Psoas muscle (tissue), 7 donors: ENCODE measurements at regions not wholly inside any gene's neighbourhood (a gene's known extent, or its start where the extent isn't known, plus 50 kb on each side); places are given as distances from the start of the nearest gene placed in this dataset.

Source experiments
- ATAC-seq, 4 donors: fragments of 200-7000 bp; cut with Tn5 transposase; one replicate each; pipeline ENCODE4 v1.9.1; 2020; ENCODE audit warnings: moderate library complexity in 3 of 4, mild to moderate bottlenecking in 2 of 4
- DNase-seq, 2 donors: peaks; one replicate each; pipeline ENCODE4 v3.0.0-alpha.2; 2020
- H3K27ac ChIP-seq: fragments of 200-600 bp; one replicate; pipeline ENCODE4 v1.8.0; 2022
- H3K27me3 ChIP-seq, 3 donors: fragments of 200-600 bp in 1 of 3; one replicate each; pipeline versions ENCODE4 v1.6.1 to v1.8.0; 2013 to 2022; ENCODE audit warnings: low read length in 2 of 3, mild to moderate bottlenecking in 2 of 3, moderate library complexity in 1 of 3; ENCODE audit not compliant: insufficient read depth in 3 of 3
- H3K36me3 ChIP-seq, 2 donors: fragments of 200-600 bp in 1 of 2; one replicate each; pipeline versions ENCODE4 v1.6.1 to v1.8.0; 2013 to 2022; ENCODE audit warnings: low read depth in 1 of 2, mild to moderate bottlenecking in 1 of 2, moderate library complexity in 1 of 2; ENCODE audit not compliant: insufficient read depth in 1 of 2
- H3K4me1 ChIP-seq: fragments of 200-600 bp; one replicate; pipeline ENCODE4 v1.8.0; 2022
- H3K4me3 ChIP-seq: fragments of 200-600 bp; one replicate; pipeline ENCODE4 v1.8.0; 2022; ENCODE audit warnings: mild to moderate bottlenecking
- H3K9me3 ChIP-seq: fragments of 200-600 bp; one replicate; pipeline ENCODE4 v1.8.0; 2022
- WGBS, 3 donors: extraction: QIAGEN DNeasy Blood & Tissue Kit; methylation state at CpG; one replicate each; pipeline versions ENCODE4 v1.1.6 to v1.1.7; 2013; 5-methylcytosine and 5-hydroxymethylcytosine counted together
- intact Hi-C, 2 donors: fragments of 100-400 bp; cut with DNase I; formaldehyde crosslinking; loops; one replicate each; pipeline versions ENCODE4 v1.11.0 to v1.14.2; 2022
- TF ChIP-seq, protein P1 (sequence below): fragments of 200-600 bp; IDR thresholded peaks from one replicate; pipeline ENCODE4 v1.8.0; 2022; ENCODE audit warnings: antibody characterized with exemption
- donor health status: healthy with polysubstance abuse.
- donor health status: DM: no; HTN: no; CAD: no; lungs with moderate emphysema.
- donor health status: Bipolar disorder and iron deficiency.
- donor health status: healthy.
- donor health status: DM: yes; HTN: yes; CAD: no.
- donor health status: DM: no; HTN: no; CAD: no.
- donor health status: DM: yes; HTN: yes; CAD: no.

DNA sequence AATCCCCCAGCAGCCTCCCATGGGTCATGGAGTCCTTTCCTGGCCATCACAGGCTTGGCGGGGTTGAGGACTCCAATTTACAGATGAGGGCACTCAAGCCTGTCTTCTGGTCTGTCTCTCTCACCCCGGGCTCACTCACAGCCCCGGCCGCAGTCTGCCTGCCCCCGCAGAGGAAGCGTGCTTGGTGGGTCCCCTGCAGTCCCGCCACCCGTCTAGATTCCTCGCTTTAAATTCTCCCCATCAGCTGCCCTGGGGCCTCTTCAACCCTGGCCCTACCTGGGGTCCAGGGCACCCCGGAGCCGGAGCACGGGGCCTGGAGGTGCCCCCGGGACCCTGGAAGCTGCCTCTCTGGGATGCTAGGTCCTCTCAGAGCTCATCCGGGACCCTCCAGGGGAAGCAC, 92.9 kb downstream of the ENGASE start:
- Histone ChIP-seq H3K27ac (no peak overlapping the region), H3K4me3 (no peak overlapping the region), H3K9me3 (no peaks in the 10 kb centered on the region), H3K27me3 (peaks cover 0 to 70% (median 8%) of the 10 kb centered on the region in 3 donors), H3K4me1 (no peaks in the 10 kb centered on the region), H3K36me3 (no peaks in the 10 kb centered on the region)
- no peak for ATAC-seq
- TF ChIP-seq, protein P1, sequence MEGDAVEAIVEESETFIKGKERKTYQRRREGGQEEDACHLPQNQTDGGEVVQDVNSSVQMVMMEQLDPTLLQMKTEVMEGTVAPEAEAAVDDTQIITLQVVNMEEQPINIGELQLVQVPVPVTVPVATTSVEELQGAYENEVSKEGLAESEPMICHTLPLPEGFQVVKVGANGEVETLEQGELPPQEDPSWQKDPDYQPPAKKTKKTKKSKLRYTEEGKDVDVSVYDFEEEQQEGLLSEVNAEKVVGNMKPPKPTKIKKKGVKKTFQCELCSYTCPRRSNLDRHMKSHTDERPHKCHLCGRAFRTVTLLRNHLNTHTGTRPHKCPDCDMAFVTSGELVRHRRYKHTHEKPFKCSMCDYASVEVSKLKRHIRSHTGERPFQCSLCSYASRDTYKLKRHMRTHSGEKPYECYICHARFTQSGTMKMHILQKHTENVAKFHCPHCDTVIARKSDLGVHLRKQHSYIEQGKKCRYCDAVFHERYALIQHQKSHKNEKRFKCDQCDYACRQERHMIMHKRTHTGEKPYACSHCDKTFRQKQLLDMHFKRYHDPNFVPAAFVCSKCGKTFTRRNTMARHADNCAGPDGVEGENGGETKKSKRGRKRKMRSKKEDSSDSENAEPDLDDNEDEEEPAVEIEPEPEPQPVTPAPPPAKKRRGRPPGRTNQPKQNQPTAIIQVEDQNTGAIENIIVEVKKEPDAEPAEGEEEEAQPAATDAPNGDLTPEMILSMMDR: no peak
- DNase-seq: no peak
- intact Hi-C loops: no loop called here
- WGBS, 3 donors: 72 to 86% (median 83%) methylated on average over 14 of the region's 14 CpGs

DNA sequence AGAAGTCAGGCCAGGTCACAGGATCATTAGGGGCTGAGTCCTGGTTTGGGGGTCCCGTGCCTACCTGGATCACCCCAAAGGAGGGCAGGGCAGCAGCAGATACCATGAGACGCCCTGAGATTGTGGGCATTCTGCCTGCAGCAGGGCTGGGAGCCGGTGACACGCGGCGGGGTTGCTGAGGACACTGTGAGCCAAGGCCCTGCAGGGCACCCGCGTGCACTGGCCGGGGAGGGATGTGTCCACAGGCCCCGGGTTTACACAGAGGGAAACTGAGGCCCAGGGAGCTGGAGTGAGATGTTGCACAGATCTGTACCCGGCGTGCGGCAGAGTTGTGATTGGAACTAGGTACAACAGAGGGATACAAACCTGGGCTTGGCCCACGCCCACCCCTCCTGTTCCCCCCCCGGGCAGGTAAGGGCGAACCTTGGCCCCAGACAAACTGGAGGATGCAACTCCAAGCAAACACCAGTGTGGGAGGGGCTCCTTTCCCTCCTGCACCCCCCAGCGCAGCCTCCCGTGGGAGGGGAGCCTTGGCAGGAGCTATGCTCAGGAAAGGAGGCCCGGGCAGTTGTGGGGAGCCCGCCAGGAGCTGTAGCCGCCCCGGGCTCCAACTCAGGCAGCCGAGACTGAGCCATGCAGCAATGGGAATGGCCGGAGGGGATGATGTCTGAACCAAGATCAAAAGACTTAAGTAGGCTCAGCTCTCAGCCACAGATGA, 91.3 kb downstream of the ENGASE start:
- ATAC-seq (no peak), DNase-seq (no peak)
- H3K27me3 ChIP-seq: peaks cover 0 to 78% (median 8%) of the 10 kb centered on the region in 3 donors
- H3K27ac ChIP-seq: no peak overlapping the region
- intact Hi-C loops: no loop called here
- no peaks in the 10 kb centered on the region for H3K36me3 ChIP-seq
- WGBS, 3 donors: 63 to 67% (median 63%) methylated on average over 23 to 24 of the region's 24 CpGs
- H3K4me3 ChIP-seq: no peak overlapping the region
- TF ChIP-seq, protein P1: no peak
- H3K9me3 ChIP-seq: no peaks in the 10 kb centered on the region
- no peaks in the 10 kb centered on the region for H3K4me1 ChIP-seq

DNA sequence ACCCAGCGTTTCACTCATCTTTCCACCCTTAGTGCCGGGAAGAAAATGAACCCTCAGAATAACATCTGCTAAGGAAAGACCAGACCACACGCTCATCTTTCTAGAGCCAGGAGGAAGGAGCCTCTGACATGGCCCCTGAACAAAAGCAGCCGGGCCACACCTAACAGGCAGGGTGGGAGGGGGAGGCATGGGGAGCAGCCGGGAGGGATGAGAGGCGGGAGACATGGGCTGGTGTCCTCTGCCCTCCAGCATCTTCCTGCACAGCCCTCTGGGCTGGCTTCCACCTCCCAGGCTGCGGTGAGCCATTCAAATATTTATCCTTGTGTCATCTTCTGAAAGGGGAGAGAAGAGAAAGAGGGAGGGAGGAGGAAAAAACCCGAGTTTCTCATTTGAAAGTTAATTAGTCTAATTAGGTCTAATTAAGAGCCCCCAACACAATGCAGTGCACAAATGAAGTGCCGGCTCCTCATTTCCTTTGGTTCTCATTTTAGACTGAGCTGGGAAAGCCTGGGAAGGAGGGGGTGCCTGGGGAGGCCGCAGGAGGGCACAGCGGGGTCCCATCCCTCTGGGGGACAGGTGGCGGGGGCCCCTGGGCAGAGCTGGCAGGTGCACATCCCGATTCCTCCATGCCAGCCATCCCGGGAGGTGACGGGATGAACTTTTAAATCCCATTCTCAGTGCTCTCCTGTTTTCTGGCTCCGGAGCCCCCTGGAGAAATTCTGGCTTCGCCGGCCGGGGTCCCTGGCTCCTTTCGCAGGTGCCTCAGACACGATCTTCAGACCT, 90.5 kb downstream of the ENGASE start:
- intact Hi-C loops: no loop called here
- Histone ChIP-seq H3K4me3 (no peak overlapping the region), H3K27ac (no peak overlapping the region), H3K4me1 (no peaks in the 10 kb centered on the region), H3K36me3 (no peaks in the 10 kb centered on the region), H3K9me3 (no peaks in the 10 kb centered on the region), H3K27me3 (peaks cover 0 to 79% (median 8%) of the 10 kb centered on the region in 3 donors)
- 44 to 48% (median 46%) methylated on average over 21 of the region's 21 CpGs for WGBS, 3 donors
- TF ChIP-seq, protein P1: no peak
- DNase-seq (no peak), ATAC-seq (no peak)

DNA sequence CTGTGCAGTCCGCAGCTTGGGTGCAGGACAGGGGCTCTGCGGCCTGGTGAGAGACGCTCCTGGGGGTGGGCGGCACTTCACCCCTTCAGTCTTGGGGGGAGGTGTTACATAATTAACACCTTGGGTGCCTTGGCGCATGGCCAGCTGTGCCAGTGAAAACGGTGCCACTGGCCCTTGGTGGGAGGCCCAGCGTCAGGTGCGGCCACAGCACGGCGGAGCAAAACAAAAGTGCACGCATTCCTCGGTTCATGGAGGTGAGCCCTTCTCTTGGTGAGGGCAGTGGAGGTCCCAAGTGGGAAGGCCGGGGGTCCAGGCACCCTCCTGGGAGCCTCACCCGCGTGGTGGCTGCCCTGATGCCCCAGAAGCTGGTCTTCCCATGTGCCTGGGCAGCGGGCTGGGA, 89.8 kb downstream of the ENGASE start:
- Histone ChIP-seq H3K4me1 (no peaks in the 10 kb centered on the region), H3K9me3 (no peaks in the 10 kb centered on the region), H3K36me3 (no peaks in the 10 kb centered on the region), H3K27me3 (peaks cover 0 to 80% (median 8%) of the 10 kb centered on the region in 3 donors), H3K4me3 (no peak overlapping the region), H3K27ac (no peak overlapping the region)
- no peak for ATAC-seq
- WGBS, 3 donors: 74 to 79% (median 78%) methylated on average over 14 to 16 of the region's 16 CpGs
- intact Hi-C loops: no loop called here
- no peak for DNase-seq
- TF ChIP-seq, protein P1: no peak
